Peyer's patch (tissue), 4 donors: ENCODE measurements at regions not wholly inside any gene's neighbourhood (a gene's known extent, or its start where the extent isn't known, plus 50 kb on each side); places are given as distances from the start of the nearest gene placed in this dataset.

Experiments
- CTCF ChIP-seq, 6 experiments: fragments of 450-650 bp in 4 of 6; fragments of 200-600 bp in 2 of 6; sonication (generic) in 1 of 6; IDR thresholded peaks; one replicate each; pipeline ENCODE4 v1.5.1; 2017 to 2019; ENCODE audit warnings: antibody characterized with exemption in 6 of 6, mild to moderate bottlenecking in 3 of 6, moderate library complexity in 1 of 6
- POLR2A ChIP-seq, 2 donors: fragments of 450-650 bp; IDR thresholded peaks; one replicate each; pipeline ENCODE4 v1.5.1; 2017; ENCODE audit warnings: antibody characterized with exemption in 2 of 2, mild to moderate bottlenecking in 2 of 2, moderate library complexity in 2 of 2

DNA sequence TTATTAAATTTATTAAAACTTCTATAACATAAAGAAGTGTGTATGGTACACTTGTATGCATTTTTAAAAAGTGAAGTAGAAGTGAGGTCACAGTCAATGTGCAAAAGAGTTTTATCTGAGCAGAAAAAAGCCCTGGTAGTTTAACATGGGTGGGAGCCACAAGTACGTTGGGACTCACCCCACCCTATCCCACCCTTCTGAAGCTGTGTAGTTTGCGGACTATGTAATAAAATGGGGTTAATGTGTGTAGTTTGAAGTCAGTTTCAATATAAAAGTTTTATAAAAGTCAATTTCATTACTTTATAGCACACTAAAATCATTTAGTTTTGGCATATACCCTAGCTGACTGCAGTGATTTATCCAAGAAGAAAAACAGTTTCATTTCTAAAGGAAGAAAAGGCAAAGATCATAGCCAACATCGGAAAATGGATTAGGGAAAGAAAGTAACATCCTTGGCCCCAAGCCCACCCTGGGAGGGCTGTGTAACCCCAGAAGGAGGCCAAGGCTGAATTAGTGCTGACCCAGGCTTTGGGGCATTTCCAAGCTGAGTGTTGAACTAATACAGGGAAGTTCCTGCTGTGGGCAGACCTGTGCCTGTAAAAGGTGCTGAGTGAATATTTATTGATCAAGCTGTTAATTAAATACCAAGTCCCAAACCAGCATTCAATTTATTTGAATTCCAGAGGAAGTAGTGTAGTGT, 398.6 kb upstream of the ADAMTSL1 start:
- TF ChIP-seq CTCF (IDR thresholded peaks at IDR 0.05) (no peak), POLR2A (IDR thresholded peaks at IDR 0.05) (no peak)
